Activated naive CD8-positive, alpha-beta T cell treated with anti-CD3 and anti-CD28 coated beads, Interleukin-2, amount 50 U/mL, for 16 hours (primary cell): ENCODE measurements at regions not wholly inside any gene's neighbourhood (a gene's known extent, or its start where the extent isn't known, plus 50 kb on each side); places are given as distances from the start of the nearest gene placed in this dataset.

Source experiments
- DNase-seq: peaks from one replicate; pipeline ENCODE4 v3.0.0-alpha.2; 2020; ENCODE audit warnings: low read depth, low spot score

- no peak for DNase-seq
These were observed 281.2 kb upstream of the JARID2 start for GRCh38 chr6:14964556-14965270.

GRCh38 chr6:14965424-14966075, 280.3 kb upstream of the JARID2 start:
- no peak for DNase-seq

- no peak for DNase-seq
These were observed 279.6 kb upstream of the JARID2 start for GRCh38 chr6:14966096-14966905.

GRCh38 chr6:14966906-14967711, 278.8 kb upstream of the JARID2 start:
- no peak for DNase-seq

GRCh38 chr6:14968056-14968637, 277.7 kb upstream of the JARID2 start:
- no peak for DNase-seq

GRCh38 chr6:14969126-14969525, 276.7 kb upstream of the JARID2 start:
- no peak for DNase-seq

- no peak for DNase-seq
These were observed 273.3 kb upstream of the JARID2 start for GRCh38 chr6:14972379-14973067.

- no peak for DNase-seq
These were observed 271.5 kb upstream of the JARID2 start for GRCh38 chr6:14974372-14974771.

- DNase-seq = no peak
These were observed 270.9 kb upstream of the JARID2 start for GRCh38 chr6:14974792-14975470.

GRCh38 chr6:14975471-14975817, 270.4 kb upstream of the JARID2 start:
- no peak for DNase-seq

GRCh38 chr6:14977747-14978382, 268.0 kb upstream of the JARID2 start:
- no peak for DNase-seq

- no peak for DNase-seq
These were observed 263.9 kb upstream of the JARID2 start for GRCh38 chr6:14981960-14982359.

- DNase-seq = no peak
These were observed 262.0 kb upstream of the JARID2 start for GRCh38 chr6:14983599-14984518.

- DNase-seq = no peak
These were observed 261.4 kb upstream of the JARID2 start for GRCh38 chr6:14984519-14984853.

GRCh38 chr6:14985366-14985765, 260.5 kb upstream of the JARID2 start:
- DNase-seq = no peak

GRCh38 chr6:14986370-14986769, 259.5 kb upstream of the JARID2 start:
- DNase-seq = no peak

GRCh38 chr6:14987490-14987889, 258.4 kb upstream of the JARID2 start:
- DNase-seq = no peak

- DNase-seq = no peak
These were observed 253.5 kb upstream of the JARID2 start for GRCh38 chr6:14992382-14992781.

GRCh38 chr6:14995208-14995607, 250.7 kb upstream of the JARID2 start:
- DNase-seq = no peak
